ENCODE measurements at regions not wholly inside any gene's neighbourhood (a gene's known extent, or its start where the extent isn't known, plus 50 kb on each side); places are given as distances from the start of the nearest gene placed in this dataset.

- TF ChIP-seq, protein P1, sequence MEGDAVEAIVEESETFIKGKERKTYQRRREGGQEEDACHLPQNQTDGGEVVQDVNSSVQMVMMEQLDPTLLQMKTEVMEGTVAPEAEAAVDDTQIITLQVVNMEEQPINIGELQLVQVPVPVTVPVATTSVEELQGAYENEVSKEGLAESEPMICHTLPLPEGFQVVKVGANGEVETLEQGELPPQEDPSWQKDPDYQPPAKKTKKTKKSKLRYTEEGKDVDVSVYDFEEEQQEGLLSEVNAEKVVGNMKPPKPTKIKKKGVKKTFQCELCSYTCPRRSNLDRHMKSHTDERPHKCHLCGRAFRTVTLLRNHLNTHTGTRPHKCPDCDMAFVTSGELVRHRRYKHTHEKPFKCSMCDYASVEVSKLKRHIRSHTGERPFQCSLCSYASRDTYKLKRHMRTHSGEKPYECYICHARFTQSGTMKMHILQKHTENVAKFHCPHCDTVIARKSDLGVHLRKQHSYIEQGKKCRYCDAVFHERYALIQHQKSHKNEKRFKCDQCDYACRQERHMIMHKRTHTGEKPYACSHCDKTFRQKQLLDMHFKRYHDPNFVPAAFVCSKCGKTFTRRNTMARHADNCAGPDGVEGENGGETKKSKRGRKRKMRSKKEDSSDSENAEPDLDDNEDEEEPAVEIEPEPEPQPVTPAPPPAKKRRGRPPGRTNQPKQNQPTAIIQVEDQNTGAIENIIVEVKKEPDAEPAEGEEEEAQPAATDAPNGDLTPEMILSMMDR (IDR thresholded peaks at IDR 0.05; ENCODE audit: borderline replicate concordance, extremely low read depth, low read length, poor library complexity, severe bottlenecking), result no peak
- no peak for TF ChIP-seq EZH2 (IDR thresholded peaks at IDR 0.05; ENCODE audit: borderline replicate concordance, low read depth, low read length, severe bottlenecking)
Measured at GRCh38 chr13:34412817-34413375, 529.2 kb upstream of the NBEA start.

Measured in DND-41 (cell line).